ENCODE measurements at regions not wholly inside any gene's neighbourhood (a gene's known extent, or its start where the extent isn't known, plus 50 kb on each side); places are given as distances from the start of the nearest gene placed in this dataset.

DNA sequence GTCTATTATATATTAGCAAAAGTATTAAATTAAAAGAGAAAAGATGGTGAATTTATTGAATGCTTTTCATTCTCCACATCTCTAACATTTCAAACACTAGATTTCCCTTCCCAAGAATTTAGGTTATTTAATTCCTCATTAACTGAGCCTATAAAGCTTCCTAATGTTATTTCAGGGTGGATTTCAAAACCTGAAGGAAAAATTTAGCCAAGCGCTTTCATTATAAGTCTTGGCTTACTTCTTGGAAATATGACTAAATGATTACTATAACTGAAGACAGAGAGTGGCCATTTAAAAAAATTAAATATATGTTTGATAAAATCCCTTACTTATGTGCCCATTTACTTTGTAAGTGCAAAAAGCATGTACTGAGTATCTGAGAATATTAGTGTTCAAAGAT is 141.8 kb upstream of the ARSJ start:
- ChIA-PET POLR2A (ENCODE audit: low non-redundant PET) (no interaction called here), CTCF (no interaction called here)
- Histone ChIP-seq H3K36me3 (ENCODE audit: insufficient read depth, low read length, poor library complexity, severe bottlenecking) (no peaks in the 10 kb centered on the region), H3K4me3 (ENCODE audit: low read depth, low read length, poor library complexity, severe bottlenecking) (no peak overlapping the region), H3K27ac (ENCODE audit: low read depth, low read length, poor library complexity, severe bottlenecking) (no peak overlapping the region), H3K9me3 (ENCODE audit: low read depth, low read length, poor library complexity, severe bottlenecking) (no peaks in the 10 kb centered on the region), H3K27me3 (replicated peaks; ENCODE audit: insufficient read depth, low read depth, low read length, poor library complexity) (no peaks in the 10 kb centered on the region), H3K4me1 (ENCODE audit: insufficient read depth, low read length, poor library complexity, severe bottlenecking) (no peaks in the 10 kb centered on the region)
- no peak for DNase-seq (ENCODE audit: low spot score)
- TF ChIP-seq EZH2 (IDR thresholded peaks at IDR 0.05; ENCODE audit: borderline replicate concordance, low read depth, low read length, poor library complexity, severe bottlenecking) = no peak
- TF ChIP-seq, protein P1, sequence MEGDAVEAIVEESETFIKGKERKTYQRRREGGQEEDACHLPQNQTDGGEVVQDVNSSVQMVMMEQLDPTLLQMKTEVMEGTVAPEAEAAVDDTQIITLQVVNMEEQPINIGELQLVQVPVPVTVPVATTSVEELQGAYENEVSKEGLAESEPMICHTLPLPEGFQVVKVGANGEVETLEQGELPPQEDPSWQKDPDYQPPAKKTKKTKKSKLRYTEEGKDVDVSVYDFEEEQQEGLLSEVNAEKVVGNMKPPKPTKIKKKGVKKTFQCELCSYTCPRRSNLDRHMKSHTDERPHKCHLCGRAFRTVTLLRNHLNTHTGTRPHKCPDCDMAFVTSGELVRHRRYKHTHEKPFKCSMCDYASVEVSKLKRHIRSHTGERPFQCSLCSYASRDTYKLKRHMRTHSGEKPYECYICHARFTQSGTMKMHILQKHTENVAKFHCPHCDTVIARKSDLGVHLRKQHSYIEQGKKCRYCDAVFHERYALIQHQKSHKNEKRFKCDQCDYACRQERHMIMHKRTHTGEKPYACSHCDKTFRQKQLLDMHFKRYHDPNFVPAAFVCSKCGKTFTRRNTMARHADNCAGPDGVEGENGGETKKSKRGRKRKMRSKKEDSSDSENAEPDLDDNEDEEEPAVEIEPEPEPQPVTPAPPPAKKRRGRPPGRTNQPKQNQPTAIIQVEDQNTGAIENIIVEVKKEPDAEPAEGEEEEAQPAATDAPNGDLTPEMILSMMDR (conservative IDR thresholded peaks at IDR 0.05; ENCODE audit: low read depth, low read length) = no peak
- no TSS peak for BruUV-seq (replicated peaks)
- intact Hi-C loops (cut with micrococcal nuclease; ENCODE audit: unreplicated experiment) = no loop called here

DNA sequence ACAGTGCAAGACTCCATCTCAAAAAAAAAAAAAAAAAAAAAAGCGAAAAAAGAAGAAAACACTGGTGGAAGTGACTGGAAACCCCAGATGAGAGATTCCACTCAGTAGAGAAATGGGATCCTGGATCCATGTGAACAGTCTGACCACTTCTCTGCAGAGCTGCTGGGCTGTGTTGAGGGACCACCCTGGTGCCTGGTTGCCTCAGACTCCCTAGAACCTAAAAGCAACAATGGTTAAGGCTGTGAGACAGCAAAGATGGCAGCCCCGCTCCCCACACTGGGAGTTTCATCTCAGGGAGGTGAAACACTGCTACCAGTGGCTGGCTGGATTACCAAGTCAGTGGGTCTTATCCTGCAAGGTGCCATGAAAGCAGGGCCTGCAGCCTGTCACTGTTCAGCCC is 152.8 kb upstream of the ARSJ start:
- CTCF ChIA-PET = no interaction called here
- intact Hi-C loops (cut with micrococcal nuclease; ENCODE audit: unreplicated experiment) = no loop called here

DNA sequence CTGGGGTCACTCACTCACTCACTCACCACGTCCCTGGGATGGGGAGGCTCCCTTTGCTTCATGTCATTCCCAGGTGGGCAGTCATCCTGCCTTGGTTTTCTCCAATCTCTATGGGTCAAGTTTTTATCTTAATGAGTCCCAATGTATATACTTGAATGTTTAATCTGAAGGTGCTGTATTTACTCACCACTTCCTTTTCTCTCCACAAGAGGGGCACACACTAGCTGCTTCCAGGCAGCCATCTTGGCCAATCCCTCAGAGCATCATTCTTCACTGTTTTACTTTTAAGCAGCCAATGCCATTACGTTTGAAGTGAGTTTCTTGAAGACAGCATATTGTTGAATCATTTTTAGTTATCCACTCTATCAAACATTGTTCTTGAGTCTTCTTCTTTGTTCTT is 153.4 kb upstream of the ARSJ start:
- TF ChIP-seq, protein P1 (conservative IDR thresholded peaks at IDR 0.05; ENCODE audit: low read depth, low read length) = peak; percentile 51
- TF ChIP-seq EZH2 (IDR thresholded peaks at IDR 0.05; ENCODE audit: borderline replicate concordance, low read depth, low read length, poor library complexity, severe bottlenecking) = no peak
- ChIA-PET CTCF (no interaction called here), POLR2A (ENCODE audit: low non-redundant PET) (no interaction called here)
- Histone ChIP-seq H3K4me1 (ENCODE audit: insufficient read depth, low read length, poor library complexity, severe bottlenecking) (peaks cover 14% of the 10 kb centered on the region), H3K27me3 (replicated peaks; ENCODE audit: insufficient read depth, low read depth, low read length, poor library complexity) (no peaks in the 10 kb centered on the region), H3K36me3 (ENCODE audit: insufficient read depth, low read length, poor library complexity, severe bottlenecking) (no peaks in the 10 kb centered on the region), H3K27ac (ENCODE audit: low read depth, low read length, poor library complexity, severe bottlenecking) (no peak overlapping the region), H3K4me3 (ENCODE audit: low read depth, low read length, poor library complexity, severe bottlenecking) (no peak overlapping the region), H3K9me3 (ENCODE audit: low read depth, low read length, poor library complexity, severe bottlenecking) (no peaks in the 10 kb centered on the region)
- intact Hi-C loops (cut with micrococcal nuclease; ENCODE audit: unreplicated experiment) = no loop called here
- DNase-seq (ENCODE audit: low spot score) = peak; percentile 40
- no TSS peak for BruUV-seq (replicated peaks)

More for the DNA sequence above, 152.8 kb upstream of the ARSJ start:
- TF ChIP-seq, protein P1 (conservative IDR thresholded peaks at IDR 0.05; ENCODE audit: low read depth, low read length) = no peak
- no peak for TF ChIP-seq EZH2 (IDR thresholded peaks at IDR 0.05; ENCODE audit: borderline replicate concordance, low read depth, low read length, poor library complexity, severe bottlenecking)
- Histone ChIP-seq H3K4me3 (ENCODE audit: low read depth, low read length, poor library complexity, severe bottlenecking) (no peak overlapping the region), H3K4me1 (ENCODE audit: insufficient read depth, low read length, poor library complexity, severe bottlenecking) (peaks cover 14% of the 10 kb centered on the region), H3K9me3 (ENCODE audit: low read depth, low read length, poor library complexity, severe bottlenecking) (no peaks in the 10 kb centered on the region), H3K27me3 (replicated peaks; ENCODE audit: insufficient read depth, low read depth, low read length, poor library complexity) (no peaks in the 10 kb centered on the region), H3K27ac (ENCODE audit: low read depth, low read length, poor library complexity, severe bottlenecking) (no peak overlapping the region), H3K36me3 (ENCODE audit: insufficient read depth, low read length, poor library complexity, severe bottlenecking) (no peaks in the 10 kb centered on the region)
- no peak for DNase-seq (ENCODE audit: low spot score)
- no TSS peak for BruUV-seq (replicated peaks)
- POLR2A ChIA-PET (ENCODE audit: low non-redundant PET) = no interaction called here
